Natural killer cell (primary cell): ENCODE measurements at regions not wholly inside any gene's neighbourhood (a gene's known extent, or its start where the extent isn't known, plus 50 kb on each side); places are given as distances from the start of the nearest gene placed in this dataset.

Source experiments
- ATAC-seq, 3 donors: fragments of 150-1000 bp in 2 of 3; fragments of 200-7000 bp in 1 of 3; cut with Tn5 transposase; 1 replicate in 1 of 3; 2 replicates in 2 of 3; pipeline ENCODE4 v1.10.0; 2021; ENCODE audit warnings: mild to moderate bottlenecking in 2 of 3, moderate library complexity in 2 of 3
- DNase-seq, 2 donors: peaks; one replicate each; pipeline versions ENCODE4 v3.0.0 to v3.0.0-alpha.2; 2013 to 2021; ENCODE audit warnings: mixed read lengths in 1 of 2
- H3K27ac ChIP-seq: one replicate; pipeline ENCODE4 v1.5.1; 2013; ENCODE audit warnings: mild to moderate bottlenecking, low read length
- H3K27me3 ChIP-seq: one replicate; pipeline ENCODE4 v1.6.1; 2013; ENCODE audit warnings: low read length; ENCODE audit not compliant: control insufficient read depth, insufficient read depth
- H3K36me3 ChIP-seq: one replicate; pipeline ENCODE4 v1.6.1; 2013; ENCODE audit warnings: low read length; ENCODE audit not compliant: control insufficient read depth, insufficient read depth
- H3K4me1 ChIP-seq: one replicate; pipeline ENCODE4 v1.6.1; 2013; ENCODE audit warnings: low read length; ENCODE audit not compliant: control insufficient read depth, insufficient read depth
- H3K4me3 ChIP-seq: one replicate; pipeline ENCODE4 v1.5.1; 2013; ENCODE audit warnings: low read length
- H3K9me3 ChIP-seq: one replicate; pipeline ENCODE4 v1.6.1; 2013; ENCODE audit warnings: low read length; ENCODE audit not compliant: control insufficient read depth, insufficient read depth
- H3K27ac Mint-ChIP-seq, 2 donors: one replicate each; pipeline ENCODE4 v1.8.0; 2022; ENCODE audit warnings: mild to moderate bottlenecking in 2 of 2, mixed read lengths in 2 of 2, moderate library complexity in 1 of 2
- H3K27me3 Mint-ChIP-seq, 2 donors: one replicate each; pipeline ENCODE4 v1.8.0; 2022; ENCODE audit warnings: low read depth in 2 of 2, mixed read lengths in 2 of 2
- H3K36me3 Mint-ChIP-seq: one replicate; pipeline ENCODE4 v1.8.0; 2022; ENCODE audit warnings: mixed read lengths
- H3K4me1 Mint-ChIP-seq, 2 donors: one replicate each; pipeline ENCODE4 v1.8.0; 2022; ENCODE audit warnings: mixed read lengths in 2 of 2
- H3K4me3 Mint-ChIP-seq: one replicate; pipeline ENCODE4 v1.8.0; 2022; ENCODE audit warnings: mild to moderate bottlenecking, moderate library complexity, mixed read lengths
- H3K9me3 Mint-ChIP-seq, 2 donors: one replicate each; pipeline ENCODE4 v1.8.0; 2022; ENCODE audit warnings: mixed read lengths in 2 of 2
- WGBS: methylation state at CpG from one replicate; pipeline ENCODE4 v1.1.7; 2013; ENCODE audit warnings: missing lambda C conversion rate; ENCODE audit not compliant: insufficient coverage; 5-methylcytosine and 5-hydroxymethylcytosine counted together
- intact Hi-C: fragments of 100-400 bp; cut with micrococcal nuclease; formaldehyde crosslinking; loops from one replicate; pipeline ENCODE4 v1.14.2; 2022
- TF ChIP-seq, protein P1 (sequence below): fragments of 200-600 bp; IDR thresholded peaks from one replicate; pipeline ENCODE4 v1.8.0; 2022; ENCODE audit warnings: antibody characterized with exemption

DNA sequence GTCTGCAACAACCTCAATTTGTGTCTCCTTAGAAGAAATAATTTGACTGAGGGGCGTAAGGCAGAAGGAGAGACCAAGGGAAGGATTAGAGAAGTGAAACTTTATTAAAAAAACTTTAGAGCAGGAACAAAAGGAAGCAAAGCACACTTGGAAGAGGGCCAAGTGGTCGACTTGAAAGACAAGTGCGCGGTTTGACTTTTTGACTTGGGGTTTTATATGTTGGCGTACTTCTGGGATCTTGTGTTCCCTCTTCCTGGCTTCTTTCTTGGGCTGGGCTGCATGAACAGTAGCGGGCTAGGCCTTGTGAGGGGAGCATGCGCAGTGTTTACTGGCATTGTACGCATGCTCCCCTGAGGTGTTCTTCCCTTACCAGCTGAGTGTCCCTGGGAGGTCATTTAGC lies 369.3 kb upstream of the DCN start:
- no peak for DNase-seq
- Histone ChIP-seq H3K36me3 (no peaks in the 10 kb centered on the region), H3K27ac (no peak overlapping the region), H3K27me3 (peaks cover 5% of the 10 kb centered on the region), H3K9me3 (no peaks in the 10 kb centered on the region), H3K4me1 (no peaks in the 10 kb centered on the region), H3K4me3 (no peak overlapping the region)
- Mint-ChIP-seq H3K9me3 (no peaks in the 10 kb centered on the region), H3K36me3 (no peaks in the 10 kb centered on the region), H3K27me3 (peaks cover 36 to 55% of the 10 kb centered on the region in 2 donors), H3K4me3 (no peak overlapping the region), H3K27ac (no peak overlapping the region), H3K4me1 (no peaks in the 10 kb centered on the region)
- TF ChIP-seq, protein P1, sequence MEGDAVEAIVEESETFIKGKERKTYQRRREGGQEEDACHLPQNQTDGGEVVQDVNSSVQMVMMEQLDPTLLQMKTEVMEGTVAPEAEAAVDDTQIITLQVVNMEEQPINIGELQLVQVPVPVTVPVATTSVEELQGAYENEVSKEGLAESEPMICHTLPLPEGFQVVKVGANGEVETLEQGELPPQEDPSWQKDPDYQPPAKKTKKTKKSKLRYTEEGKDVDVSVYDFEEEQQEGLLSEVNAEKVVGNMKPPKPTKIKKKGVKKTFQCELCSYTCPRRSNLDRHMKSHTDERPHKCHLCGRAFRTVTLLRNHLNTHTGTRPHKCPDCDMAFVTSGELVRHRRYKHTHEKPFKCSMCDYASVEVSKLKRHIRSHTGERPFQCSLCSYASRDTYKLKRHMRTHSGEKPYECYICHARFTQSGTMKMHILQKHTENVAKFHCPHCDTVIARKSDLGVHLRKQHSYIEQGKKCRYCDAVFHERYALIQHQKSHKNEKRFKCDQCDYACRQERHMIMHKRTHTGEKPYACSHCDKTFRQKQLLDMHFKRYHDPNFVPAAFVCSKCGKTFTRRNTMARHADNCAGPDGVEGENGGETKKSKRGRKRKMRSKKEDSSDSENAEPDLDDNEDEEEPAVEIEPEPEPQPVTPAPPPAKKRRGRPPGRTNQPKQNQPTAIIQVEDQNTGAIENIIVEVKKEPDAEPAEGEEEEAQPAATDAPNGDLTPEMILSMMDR: no peak
- intact Hi-C loops: no loop called here
- no peak for ATAC-seq
- WGBS: 54% methylated on average over 8 of the region's 8 CpGs

DNA sequence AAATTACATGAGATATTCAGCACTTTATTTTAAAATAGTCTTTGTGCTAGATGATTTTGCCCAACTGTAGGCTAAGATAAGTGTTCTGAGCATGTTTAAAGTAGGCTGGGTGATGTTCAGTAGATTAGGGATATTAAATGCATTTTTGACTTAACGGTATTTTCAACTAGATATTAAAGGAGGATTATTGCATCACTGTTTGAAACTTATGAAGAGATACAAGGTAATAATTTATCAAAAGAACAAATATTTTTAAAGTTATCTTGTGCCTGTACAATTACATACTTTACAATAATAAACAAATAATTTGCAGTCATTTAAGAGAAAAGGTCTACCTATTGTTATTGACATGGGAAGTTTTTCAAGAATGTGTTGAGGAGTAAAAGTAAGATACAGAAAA lies 368.6 kb upstream of the DCN start:
- ATAC-seq: no peak
- Histone ChIP-seq H3K4me3 (no peak overlapping the region), H3K27ac (no peak overlapping the region), H3K4me1 (no peaks in the 10 kb centered on the region), H3K27me3 (peaks cover 3% of the 10 kb centered on the region), H3K36me3 (no peaks in the 10 kb centered on the region), H3K9me3 (no peaks in the 10 kb centered on the region)
- intact Hi-C loops: no loop called here
- TF ChIP-seq, protein P1: no peak
- no peak for DNase-seq
- Mint-ChIP-seq H3K4me1 (no peaks in the 10 kb centered on the region), H3K27me3 (peaks cover 41 to 61% of the 10 kb centered on the region in 2 donors), H3K9me3 (peaks cover 0 to under 1% of the 10 kb centered on the region in 2 donors), H3K4me3 (no peak overlapping the region), H3K27ac (no peak overlapping the region), H3K36me3 (no peaks in the 10 kb centered on the region)
- no CpG with 5 or more reads among the region's 1 CpG for WGBS

DNA sequence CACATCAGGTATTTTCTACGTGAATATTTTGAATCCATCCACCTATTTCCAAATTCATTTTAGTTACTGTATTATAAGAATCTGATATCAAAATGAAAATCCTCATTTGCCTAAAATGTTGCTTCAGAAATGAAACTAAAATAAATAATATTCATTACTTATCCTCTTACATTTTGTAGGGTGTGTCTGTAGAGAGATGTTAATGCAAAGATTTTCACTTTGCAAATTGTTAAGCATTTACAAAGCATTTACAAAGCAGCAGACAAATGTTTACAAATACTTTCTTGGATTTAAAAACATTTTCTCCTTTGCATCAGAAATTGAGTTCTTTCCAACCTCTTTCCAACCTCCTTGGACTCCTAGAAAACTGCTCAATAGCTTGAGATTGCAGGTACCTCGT lies 360.0 kb upstream of the DCN start:
- Mint-ChIP-seq H3K36me3 (no peaks in the 10 kb centered on the region), H3K27ac (no peak overlapping the region), H3K4me3 (no peak overlapping the region), H3K4me1 (no peaks in the 10 kb centered on the region), H3K27me3 (peaks cover 29 to 43% of the 10 kb centered on the region in 2 donors), H3K9me3 (peaks cover 0 to 2% of the 10 kb centered on the region in 2 donors)
- no peaks in the 10 kb centered on the region for H3K4me1 ChIP-seq
- ATAC-seq (no peak), DNase-seq (no peak)
- no peaks in the 10 kb centered on the region for H3K9me3 ChIP-seq
- no peak overlapping the region for H3K27ac ChIP-seq
- TF ChIP-seq, protein P1: no peak
- H3K27me3 ChIP-seq: no peaks in the 10 kb centered on the region
- H3K36me3 ChIP-seq: no peaks in the 10 kb centered on the region
- intact Hi-C loops: no loop called here
- H3K4me3 ChIP-seq: no peak overlapping the region
- 89% methylated on average over 1 of the region's 2 CpGs for WGBS

DNA sequence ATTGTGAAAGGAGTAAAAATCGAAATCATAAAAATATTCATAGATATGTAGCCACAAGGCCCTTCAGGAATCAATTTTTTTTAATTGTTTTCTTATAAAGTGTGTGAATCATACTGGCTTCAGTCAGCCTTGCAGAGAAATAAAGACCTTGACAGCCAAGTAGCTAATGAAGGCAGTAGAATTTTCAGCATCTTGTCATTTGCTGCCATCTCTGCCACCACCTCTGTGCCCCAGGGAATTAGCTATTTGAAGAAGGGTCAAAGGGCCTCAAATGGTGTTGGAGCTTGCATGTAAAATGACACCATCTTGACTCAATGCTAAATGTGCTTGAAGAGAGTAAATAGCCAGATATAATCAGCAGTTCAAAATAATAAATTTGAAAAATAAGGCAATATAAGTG lies 359.4 kb upstream of the DCN start:
- WGBS: no CpG with 5 or more reads among the region's 1 CpG
- no peaks in the 10 kb centered on the region for H3K36me3 ChIP-seq
- ATAC-seq (no peak), DNase-seq (no peak)
- no peaks in the 10 kb centered on the region for H3K4me1 ChIP-seq
- H3K4me1 Mint-ChIP-seq: no peaks in the 10 kb centered on the region
- peaks cover 26 to 37% of the 10 kb centered on the region in 2 donors for H3K27me3 Mint-ChIP-seq
- no peak overlapping the region for H3K4me3 ChIP-seq
- no peaks in the 10 kb centered on the region for H3K27me3 ChIP-seq
- no peaks in the 10 kb centered on the region for H3K9me3 ChIP-seq
- H3K36me3 Mint-ChIP-seq: no peaks in the 10 kb centered on the region
- no peak overlapping the region for H3K27ac ChIP-seq
- TF ChIP-seq, protein P1: no peak
- no peak overlapping the region for H3K4me3 Mint-ChIP-seq
- H3K9me3 Mint-ChIP-seq: peaks cover 0 to 2% of the 10 kb centered on the region in 2 donors
- intact Hi-C loops: no loop called here
- H3K27ac Mint-ChIP-seq: no peak overlapping the region
